Uterus (tissue), 2 donors: ENCODE measurements at regions not wholly inside any gene's neighbourhood (a gene's known extent, or its start where the extent isn't known, plus 50 kb on each side); places are given as distances from the start of the nearest gene placed in this dataset.

Experiments used
- POLR2A ChIP-seq, 2 donors: fragments of 450-650 bp; IDR thresholded peaks; one replicate each; pipeline ENCODE4 v1.6.1; 2016; ENCODE audit warnings: antibody characterized with exemption in 2 of 2, mild to moderate bottlenecking in 1 of 2, moderate library complexity in 1 of 2
- TF ChIP-seq, protein P1 (sequence below), 4 experiments: fragments of 200-600 bp in 2 of 4; fragments of 450-650 bp in 2 of 4; sonication (generic) in 2 of 4; IDR thresholded peaks; one replicate each; pipeline ENCODE4 v1.5.1; 2016 to 2019; ENCODE audit warnings: antibody characterized with exemption in 4 of 4, mild to moderate bottlenecking in 2 of 4, moderate library complexity in 1 of 4

GRCh38 chr3:163196245-163196644, 1699.6 kb downstream of the OTOL1 start:
- TF ChIP-seq POLR2A (IDR thresholded peaks at IDR 0.05) = no peak
- TF ChIP-seq, protein P1, sequence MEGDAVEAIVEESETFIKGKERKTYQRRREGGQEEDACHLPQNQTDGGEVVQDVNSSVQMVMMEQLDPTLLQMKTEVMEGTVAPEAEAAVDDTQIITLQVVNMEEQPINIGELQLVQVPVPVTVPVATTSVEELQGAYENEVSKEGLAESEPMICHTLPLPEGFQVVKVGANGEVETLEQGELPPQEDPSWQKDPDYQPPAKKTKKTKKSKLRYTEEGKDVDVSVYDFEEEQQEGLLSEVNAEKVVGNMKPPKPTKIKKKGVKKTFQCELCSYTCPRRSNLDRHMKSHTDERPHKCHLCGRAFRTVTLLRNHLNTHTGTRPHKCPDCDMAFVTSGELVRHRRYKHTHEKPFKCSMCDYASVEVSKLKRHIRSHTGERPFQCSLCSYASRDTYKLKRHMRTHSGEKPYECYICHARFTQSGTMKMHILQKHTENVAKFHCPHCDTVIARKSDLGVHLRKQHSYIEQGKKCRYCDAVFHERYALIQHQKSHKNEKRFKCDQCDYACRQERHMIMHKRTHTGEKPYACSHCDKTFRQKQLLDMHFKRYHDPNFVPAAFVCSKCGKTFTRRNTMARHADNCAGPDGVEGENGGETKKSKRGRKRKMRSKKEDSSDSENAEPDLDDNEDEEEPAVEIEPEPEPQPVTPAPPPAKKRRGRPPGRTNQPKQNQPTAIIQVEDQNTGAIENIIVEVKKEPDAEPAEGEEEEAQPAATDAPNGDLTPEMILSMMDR (IDR thresholded peaks at IDR 0.05) = no peak
